CD4-positive, alpha-beta T cell treated with Interferon gamma for 1 hour (primary cell): ENCODE measurements at regions not wholly inside any gene's neighbourhood (a gene's known extent, or its start where the extent isn't known, plus 50 kb on each side); places are given as distances from the start of the nearest gene placed in this dataset.
"Not testable (repeated sequence)": the region's sequence is repeated elsewhere in the genome, so short reads cannot be mapped to it uniquely, and the experiment has no call there.

Experiments used
- DNase-seq: peaks from one replicate; pipeline ENCODE4 v3.0.0-alpha.2; 2020

DNA sequence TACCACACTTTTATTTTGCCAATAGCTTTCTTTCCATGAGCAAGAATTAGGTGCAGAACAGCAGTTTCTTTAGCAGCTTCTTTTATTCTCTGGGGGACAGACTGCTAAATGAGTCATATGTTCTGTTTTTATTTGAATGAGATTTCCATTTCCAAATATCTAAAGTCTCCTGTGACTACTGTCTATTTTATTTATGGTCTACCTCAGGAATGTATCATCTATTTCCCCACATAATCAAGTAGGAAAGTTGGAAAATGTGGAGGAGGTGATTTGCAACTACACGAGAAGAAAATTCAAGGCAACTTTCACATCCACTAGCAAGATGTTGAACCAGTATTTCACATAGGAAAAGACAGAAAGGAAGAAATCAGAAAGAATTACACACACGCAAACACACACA lies 139.9 kb upstream of the MEX3C start:
- no peak for DNase-seq

DNA sequence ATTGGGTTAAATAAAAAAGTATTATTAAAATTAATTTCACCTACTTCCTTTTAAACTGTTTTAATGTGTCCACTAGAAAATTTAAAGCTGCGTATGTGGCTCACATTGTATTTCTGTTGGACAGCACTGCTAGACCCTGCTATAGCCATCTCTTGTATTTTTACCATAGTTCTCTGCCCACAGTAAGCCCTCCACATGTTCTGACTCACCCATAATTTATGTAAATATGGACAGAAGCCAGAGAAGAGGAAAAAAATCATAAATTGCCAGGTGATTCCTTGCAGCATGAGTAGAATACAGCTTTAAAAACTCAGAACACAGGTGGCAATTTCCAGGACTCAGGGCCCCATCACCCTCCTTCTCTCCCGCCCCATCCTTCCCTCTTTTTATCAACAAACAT lies 142.4 kb upstream of the MEX3C start:
- DNase-seq = no peak

GRCh38 chr18:51340332-51340731 lies 142.9 kb upstream of the MEX3C start:
- DNase-seq = no peak

GRCh38 chr18:51342815-51343214 lies 145.3 kb upstream of the MEX3C start:
- DNase-seq = no peak

DNA sequence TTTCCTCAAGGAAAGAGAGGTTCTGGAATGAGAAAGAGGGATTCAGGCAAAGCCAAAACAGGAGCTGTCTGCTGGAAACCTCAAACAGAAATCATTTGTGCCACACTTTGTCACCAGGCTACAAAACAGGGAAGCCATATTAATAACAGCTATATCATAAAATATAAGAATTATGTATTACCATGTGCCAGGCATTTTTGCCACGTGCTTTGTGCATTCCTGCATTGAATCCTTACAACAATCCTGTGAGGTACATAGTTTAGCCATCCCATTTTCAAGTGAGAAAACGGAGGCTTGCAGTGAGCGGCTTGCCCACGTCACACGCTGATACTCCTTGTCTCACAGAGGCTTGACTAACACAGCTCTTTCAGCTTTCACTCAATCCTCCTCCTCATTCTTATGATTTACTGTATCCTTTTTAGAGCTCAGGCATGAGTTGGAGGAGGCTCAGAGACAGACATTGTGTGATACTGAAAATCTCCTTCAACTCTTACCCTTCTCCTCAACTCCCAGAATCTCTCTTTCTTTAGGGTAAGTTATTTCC lies 148.4 kb upstream of the MEX3C start:
- DNase-seq = no peak

- DNase-seq = no peak
These were observed 148.9 kb upstream of the MEX3C start for GRCh38 chr18:51346404-51346803.

- no peak for DNase-seq
These were observed 152.6 kb upstream of the MEX3C start for GRCh38 chr18:51350081-51350480.

DNA sequence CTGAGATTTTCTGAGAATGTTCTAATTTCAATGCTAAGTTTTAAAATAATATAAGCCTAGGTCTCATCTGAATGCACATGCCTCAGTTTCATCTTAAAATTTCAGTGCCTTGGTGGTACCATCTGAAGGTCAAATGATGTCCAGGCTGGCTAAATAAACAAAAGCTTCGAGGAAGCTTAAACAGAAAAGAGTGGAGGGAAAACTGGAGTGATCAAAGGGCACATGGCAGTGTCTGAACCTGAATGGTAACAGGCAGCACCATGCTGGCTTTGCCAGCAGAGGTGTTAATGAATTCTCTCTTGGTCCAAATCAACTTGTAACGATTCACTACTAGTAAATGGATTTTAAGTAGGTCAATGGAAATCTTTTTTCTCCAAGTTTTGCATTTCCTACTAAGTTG lies 158.4 kb upstream of the MEX3C start:
- DNase-seq = no peak

DNA sequence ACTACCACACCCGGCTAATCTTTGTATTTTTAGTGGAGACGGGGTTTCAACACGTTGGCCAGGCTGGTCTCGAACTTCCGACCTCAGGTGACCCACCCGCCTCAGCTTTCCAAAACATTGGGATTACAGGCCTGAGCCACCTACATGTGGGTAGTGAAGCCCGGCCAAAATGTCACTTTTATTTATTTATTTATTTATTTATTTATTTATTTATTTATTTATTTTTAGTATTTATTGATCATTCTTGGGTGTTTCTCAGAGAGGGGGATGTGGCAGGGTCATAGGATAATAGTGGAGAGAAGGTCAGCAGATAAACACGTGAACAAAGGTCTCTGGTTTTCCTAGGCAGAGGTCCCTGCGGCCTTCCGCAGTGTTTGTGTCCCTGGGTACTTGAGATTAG lies 162.8 kb upstream of the MEX3C start:
- not testable (repeated sequence) for DNase-seq

GRCh38 chr18:51361130-51361860 lies 163.8 kb upstream of the MEX3C start:
- no peak for DNase-seq

GRCh38 chr18:51363384-51363783 lies 165.9 kb upstream of the MEX3C start:
- no peak for DNase-seq

DNA sequence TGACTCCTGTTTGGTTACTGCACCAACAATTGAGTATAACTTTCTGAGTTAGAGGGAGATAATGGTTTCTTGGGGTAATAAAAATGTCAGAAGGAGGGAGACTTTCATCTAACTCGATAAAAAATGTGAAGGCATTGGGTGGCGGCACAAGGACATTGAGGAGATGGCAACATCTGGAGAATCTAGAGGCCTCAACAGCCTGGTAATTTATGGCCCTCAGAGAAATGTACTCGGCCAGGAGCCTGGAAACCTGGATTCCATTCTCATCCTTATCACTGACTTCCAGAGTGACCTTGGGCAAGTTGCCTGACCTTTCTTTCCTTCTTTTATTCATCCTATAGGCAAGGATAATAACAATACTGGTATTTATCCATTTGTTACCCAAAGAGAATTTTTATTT lies 173.5 kb upstream of the MEX3C start:
- no peak for DNase-seq

- DNase-seq = no peak
These were observed 174.4 kb upstream of the MEX3C start for GRCh38 chr18:51371929-51372328.

- DNase-seq = no peak
These were observed 184.6 kb upstream of the MEX3C start for GRCh38 chr18:51382081-51382480.

DNA sequence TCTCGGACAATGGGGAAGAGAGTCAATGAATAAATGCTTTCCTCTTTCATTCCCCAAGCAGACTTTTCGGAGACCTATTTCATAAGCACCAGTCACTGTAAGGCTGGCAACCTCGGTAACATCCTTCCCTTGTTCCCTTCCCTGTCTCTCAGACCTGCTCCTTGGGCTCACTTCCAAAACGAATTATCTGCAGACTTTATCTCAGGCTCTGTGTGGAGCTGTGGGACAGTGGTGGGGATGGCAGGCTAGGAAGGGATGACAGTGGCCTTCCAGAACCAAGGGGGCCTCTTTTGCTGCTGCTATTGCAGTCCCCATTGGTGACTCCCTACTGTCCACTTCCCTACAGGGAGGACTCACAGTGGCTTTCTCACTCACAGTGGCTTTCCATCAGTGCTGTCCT lies 185.6 kb upstream of the MEX3C start:
- DNase-seq = no peak

DNA sequence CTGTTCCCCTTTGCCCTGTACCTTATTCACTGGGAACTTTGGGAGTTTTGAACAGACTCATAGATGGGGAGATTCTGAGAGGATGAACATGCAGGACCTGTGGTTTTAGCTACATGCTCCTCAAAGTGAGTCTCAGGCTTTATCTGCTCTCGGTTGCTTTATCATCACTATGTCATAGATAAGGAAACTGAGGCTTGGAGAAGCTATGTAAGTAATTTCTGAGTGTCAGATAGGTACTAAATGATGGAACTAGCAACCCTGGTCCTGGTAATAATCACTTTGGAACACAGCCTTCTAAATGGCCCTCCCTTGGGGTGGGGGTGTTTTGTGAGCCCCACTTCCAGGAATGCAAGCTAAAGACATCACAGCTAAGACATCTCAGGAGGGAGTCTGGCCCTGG lies 186.2 kb upstream of the MEX3C start:
- no peak for DNase-seq

DNA sequence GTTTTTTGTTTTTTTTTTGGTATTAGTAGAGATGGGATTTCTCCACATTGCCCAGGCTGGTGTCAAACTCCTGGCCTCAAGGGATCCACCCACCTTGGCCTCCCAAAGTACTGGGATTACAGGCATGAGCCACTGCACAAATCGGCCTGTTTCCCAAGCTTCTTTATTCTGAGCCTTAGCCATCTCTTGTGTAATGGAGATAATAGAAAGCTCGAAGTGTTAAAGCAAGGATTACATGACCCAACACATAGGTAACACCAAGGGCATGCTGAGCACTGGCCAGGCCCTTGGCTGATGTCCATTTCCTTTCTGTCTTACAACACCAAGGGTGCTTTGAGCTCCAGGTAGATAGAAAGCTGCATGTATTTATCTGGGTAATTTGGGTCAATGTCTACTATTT lies 187.8 kb upstream of the MEX3C start:
- DNase-seq = no peak

GRCh38 chr18:51390702-51391101 lies 193.2 kb upstream of the MEX3C start:
- no peak for DNase-seq

- no peak for DNase-seq
These were observed 193.7 kb upstream of the MEX3C start for GRCh38 chr18:51391215-51391614.

GRCh38 chr18:51391731-51392130 lies 194.2 kb upstream of the MEX3C start:
- DNase-seq = no peak

- no peak for DNase-seq
These were observed 200.0 kb upstream of the MEX3C start for GRCh38 chr18:51397347-51397962.

DNA sequence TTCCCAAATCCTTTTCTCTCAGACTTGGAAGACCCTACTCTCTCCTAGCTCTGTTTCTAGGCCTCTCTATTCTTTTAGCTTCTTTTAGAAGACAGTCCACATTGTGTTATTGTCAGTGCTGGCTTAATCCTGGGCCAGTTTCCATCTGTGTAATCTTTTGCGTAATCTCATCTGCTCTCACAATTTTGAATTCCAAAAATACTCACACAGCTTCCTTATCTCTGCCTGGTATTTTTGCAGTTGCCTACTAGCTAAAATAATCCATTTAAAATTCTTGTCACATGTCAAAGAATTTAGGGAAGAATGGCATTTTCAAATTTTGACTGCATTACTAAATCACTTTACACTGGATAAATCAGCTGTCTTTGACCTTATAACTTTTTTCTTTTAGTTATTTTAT lies 200.6 kb upstream of the MEX3C start:
- no peak for DNase-seq

- no peak for DNase-seq
These were observed 202.1 kb upstream of the MEX3C start for GRCh38 chr18:51399491-51400122.

- no peak for DNase-seq
These were observed 203.2 kb upstream of the MEX3C start for GRCh38 chr18:51400721-51401120.
